ENCODE measurements at regions not wholly inside any gene's neighbourhood (a gene's known extent, or its start where the extent isn't known, plus 50 kb on each side); places are given as distances from the start of the nearest gene placed in this dataset.

- TF ChIP-seq CTCF (IDR thresholded peaks at IDR 0.05): no peak
- TF ChIP-seq POLR2A (IDR thresholded peaks at IDR 0.05): no peak
Measured at GRCh38 chr13:63427170-63427569, 2011.5 kb upstream of the PCDH20 start.
